ENCODE measurements at regions not wholly inside any gene's neighbourhood (a gene's known extent, or its start where the extent isn't known, plus 50 kb on each side); places are given as distances from the start of the nearest gene placed in this dataset.

DNA sequence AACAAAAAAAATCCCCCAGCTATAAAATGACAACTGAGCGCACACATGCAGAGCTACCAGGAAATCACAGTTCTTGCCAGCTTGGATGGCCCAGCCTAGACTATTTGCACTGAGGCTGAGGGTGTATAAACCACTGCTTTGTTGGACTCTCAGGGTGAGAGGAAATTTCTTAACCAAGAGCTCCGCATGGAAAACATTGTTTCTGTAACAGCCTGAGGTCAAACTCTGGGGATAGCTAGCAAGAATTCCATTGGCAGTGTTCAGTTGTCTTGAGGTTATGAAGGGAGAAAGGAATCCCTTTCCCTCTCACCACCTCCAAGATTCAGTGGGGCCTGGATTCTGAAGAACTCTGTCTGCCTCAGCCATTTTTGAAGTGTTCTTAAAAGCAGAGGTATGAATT lies 360.0 kb downstream of the OSTF1 start:
- no peak for TF ChIP-seq ZNF274 (IDR thresholded peaks at IDR 0.05; ENCODE audit: low read depth, low read length)
- TF ChIP-seq YY1 (IDR thresholded peaks at IDR 0.05; ENCODE audit: insufficient read depth, insufficient read length), result no peak
- TF ChIP-seq SUZ12 (IDR thresholded peaks at IDR 0.05; ENCODE audit: extremely low read depth, insufficient read depth, insufficient read length), result no peak

Measured in NT2/D1 (cell line).